ENCODE measurements at regions not wholly inside any gene's neighbourhood (a gene's known extent, or its start where the extent isn't known, plus 50 kb on each side); places are given as distances from the start of the nearest gene placed in this dataset.

GRCh38 chr2:78125042-78125441 is 602.9 kb upstream of the LRRTM4 start:
- CTCF ChIA-PET = no interaction called here
- POLR2A ChIA-PET = no interaction called here
- no peak for DNase-seq (ENCODE audit: low read depth, low spot score)
- no peak overlapping the region for H3K4me3 ChIP-seq (ENCODE audit: low read depth, low read length)
- TF ChIP-seq CTCF (IDR thresholded peaks at IDR 0.05; ENCODE audit: insufficient read depth, low read length, missing control alignments) = no peak

DNA sequence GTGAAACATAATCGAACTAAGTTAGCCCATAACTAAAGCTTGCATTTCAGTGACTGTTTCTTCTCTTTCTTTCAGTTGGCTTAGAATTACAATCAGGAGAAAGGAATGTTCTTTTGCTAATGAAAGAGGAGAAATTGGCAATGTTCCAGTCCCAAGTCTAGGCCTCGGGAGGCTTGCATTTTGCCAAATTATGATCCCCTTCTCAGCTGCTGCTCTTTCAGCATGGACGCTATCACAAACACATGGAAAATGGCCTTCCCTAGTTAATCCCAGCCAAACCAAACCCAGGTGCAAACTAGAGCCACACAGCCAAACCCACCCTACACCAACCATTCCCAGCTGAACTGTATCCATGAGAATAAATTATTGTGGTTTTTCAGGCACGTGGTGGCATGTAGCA is 605.2 kb upstream of the LRRTM4 start:
- ChIA-PET POLR2A (no interaction called here), CTCF (no interaction called here)
- DNase-seq (ENCODE audit: low read depth, low spot score) = no peak
- H3K4me3 ChIP-seq (ENCODE audit: low read depth, low read length) = no peak overlapping the region
- TF ChIP-seq CTCF (IDR thresholded peaks at IDR 0.05; ENCODE audit: insufficient read depth, low read length, missing control alignments) = no peak

DNA sequence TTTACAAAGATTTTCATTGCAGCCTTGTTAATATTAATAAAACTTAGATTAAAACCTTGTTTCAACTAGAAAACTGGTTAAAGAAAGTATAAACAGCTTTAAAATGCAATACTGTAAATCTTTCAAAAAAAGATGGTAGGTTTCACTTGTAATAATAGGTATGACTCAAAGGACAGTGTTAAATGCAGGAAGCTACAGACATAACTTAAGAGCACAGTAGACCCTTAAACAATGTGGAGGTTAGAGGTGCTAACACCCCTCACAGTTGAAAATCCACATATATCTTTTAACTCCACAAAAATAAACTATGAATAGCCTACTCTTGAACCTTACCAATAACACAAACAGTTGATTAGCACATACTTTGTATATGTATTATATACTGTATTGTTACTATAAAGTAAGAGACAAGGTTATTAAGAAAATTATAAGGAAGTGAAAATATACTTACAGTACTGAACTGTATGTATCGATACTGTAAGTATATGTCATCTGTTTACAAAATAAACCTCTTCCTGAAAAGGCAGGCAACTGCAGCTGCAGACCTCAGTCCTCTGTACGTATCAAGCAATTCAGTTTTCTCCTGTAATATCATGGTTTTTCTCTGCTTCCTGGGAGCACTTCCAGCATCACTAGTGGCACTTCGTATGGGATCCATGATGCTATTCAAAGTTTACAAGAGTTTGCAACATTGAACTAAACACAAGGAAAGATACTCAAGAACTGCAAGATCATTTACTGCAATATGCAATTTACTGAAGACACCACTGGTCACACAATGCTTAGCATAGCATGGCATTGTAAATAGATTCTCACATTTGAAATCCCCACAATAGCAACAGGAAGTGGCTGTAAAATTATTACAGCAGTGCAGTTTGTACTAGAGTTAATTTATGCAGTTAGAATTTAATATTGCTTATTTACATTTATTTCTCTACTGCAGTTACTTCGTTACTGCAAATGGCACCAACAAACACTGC is 610.5 kb upstream of the LRRTM4 start:
- DNase-seq (ENCODE audit: low read depth, low spot score) = no peak
- ChIA-PET CTCF (no interaction called here), POLR2A (no interaction called here)
- no peak overlapping the region for H3K4me3 ChIP-seq (ENCODE audit: low read depth, low read length)
- no peak for TF ChIP-seq CTCF (IDR thresholded peaks at IDR 0.05; ENCODE audit: insufficient read depth, low read length, missing control alignments)

- no peak for DNase-seq (ENCODE audit: low read depth, low spot score)
- CTCF ChIA-PET = no interaction called here
- no peak for TF ChIP-seq CTCF (IDR thresholded peaks at IDR 0.05; ENCODE audit: insufficient read depth, low read length, missing control alignments)
Observed at GRCh38 chr2:78145395-78145996, 623.3 kb upstream of the LRRTM4 start.

GRCh38 chr2:78145997-78146722 is 624.0 kb upstream of the LRRTM4 start:
- ChIA-PET CTCF (no interaction called here), POLR2A (no interaction called here)

More at GRCh38 chr2:78145395-78145996, 623.3 kb upstream of the LRRTM4 start:
- POLR2A ChIA-PET = no interaction called here
- H3K4me3 ChIP-seq (ENCODE audit: low read depth, low read length) = no peak overlapping the region

More at GRCh38 chr2:78145997-78146722, 624.0 kb upstream of the LRRTM4 start:
- DNase-seq (ENCODE audit: low read depth, low spot score) = no peak
- no peak for TF ChIP-seq CTCF (IDR thresholded peaks at IDR 0.05; ENCODE audit: insufficient read depth, low read length, missing control alignments)
- H3K4me3 ChIP-seq (ENCODE audit: low read depth, low read length) = no peak overlapping the region
